Psoas muscle (tissue), 7 donors: ENCODE measurements at regions not wholly inside any gene's neighbourhood (a gene's known extent, or its start where the extent isn't known, plus 50 kb on each side); places are given as distances from the start of the nearest gene placed in this dataset.

Experiments used
- ATAC-seq, 4 donors: fragments of 200-7000 bp; cut with Tn5 transposase; one replicate each; pipeline ENCODE4 v1.9.1; 2020; ENCODE audit warnings: moderate library complexity in 3 of 4, mild to moderate bottlenecking in 2 of 4
- DNase-seq, 2 donors: peaks; one replicate each; pipeline ENCODE4 v3.0.0-alpha.2; 2020
- H3K27ac ChIP-seq: fragments of 200-600 bp; one replicate; pipeline ENCODE4 v1.8.0; 2022
- H3K27me3 ChIP-seq, 3 donors: fragments of 200-600 bp in 1 of 3; one replicate each; pipeline versions ENCODE4 v1.6.1 to v1.8.0; 2013 to 2022; ENCODE audit warnings: low read length in 2 of 3, mild to moderate bottlenecking in 2 of 3, moderate library complexity in 1 of 3; ENCODE audit not compliant: insufficient read depth in 3 of 3
- H3K36me3 ChIP-seq, 2 donors: fragments of 200-600 bp in 1 of 2; one replicate each; pipeline versions ENCODE4 v1.6.1 to v1.8.0; 2013 to 2022; ENCODE audit warnings: low read depth in 1 of 2, mild to moderate bottlenecking in 1 of 2, moderate library complexity in 1 of 2; ENCODE audit not compliant: insufficient read depth in 1 of 2
- H3K4me1 ChIP-seq: fragments of 200-600 bp; one replicate; pipeline ENCODE4 v1.8.0; 2022
- H3K4me3 ChIP-seq: fragments of 200-600 bp; one replicate; pipeline ENCODE4 v1.8.0; 2022; ENCODE audit warnings: mild to moderate bottlenecking
- H3K9me3 ChIP-seq: fragments of 200-600 bp; one replicate; pipeline ENCODE4 v1.8.0; 2022
- WGBS, 3 donors: extraction: QIAGEN DNeasy Blood & Tissue Kit; methylation state at CpG; one replicate each; pipeline versions ENCODE4 v1.1.6 to v1.1.7; 2013; 5-methylcytosine and 5-hydroxymethylcytosine counted together
- intact Hi-C, 2 donors: fragments of 100-400 bp; cut with DNase I; formaldehyde crosslinking; loops; one replicate each; pipeline versions ENCODE4 v1.11.0 to v1.14.2; 2022
- TF ChIP-seq, protein P1 (sequence below): fragments of 200-600 bp; IDR thresholded peaks from one replicate; pipeline ENCODE4 v1.8.0; 2022; ENCODE audit warnings: antibody characterized with exemption
- donor health status: healthy with polysubstance abuse.
- donor health status: DM: no; HTN: no; CAD: no; lungs with moderate emphysema.
- donor health status: Bipolar disorder and iron deficiency.
- donor health status: healthy.
- donor health status: DM: yes; HTN: yes; CAD: no.
- donor health status: DM: no; HTN: no; CAD: no.
- donor health status: DM: yes; HTN: yes; CAD: no.

DNA sequence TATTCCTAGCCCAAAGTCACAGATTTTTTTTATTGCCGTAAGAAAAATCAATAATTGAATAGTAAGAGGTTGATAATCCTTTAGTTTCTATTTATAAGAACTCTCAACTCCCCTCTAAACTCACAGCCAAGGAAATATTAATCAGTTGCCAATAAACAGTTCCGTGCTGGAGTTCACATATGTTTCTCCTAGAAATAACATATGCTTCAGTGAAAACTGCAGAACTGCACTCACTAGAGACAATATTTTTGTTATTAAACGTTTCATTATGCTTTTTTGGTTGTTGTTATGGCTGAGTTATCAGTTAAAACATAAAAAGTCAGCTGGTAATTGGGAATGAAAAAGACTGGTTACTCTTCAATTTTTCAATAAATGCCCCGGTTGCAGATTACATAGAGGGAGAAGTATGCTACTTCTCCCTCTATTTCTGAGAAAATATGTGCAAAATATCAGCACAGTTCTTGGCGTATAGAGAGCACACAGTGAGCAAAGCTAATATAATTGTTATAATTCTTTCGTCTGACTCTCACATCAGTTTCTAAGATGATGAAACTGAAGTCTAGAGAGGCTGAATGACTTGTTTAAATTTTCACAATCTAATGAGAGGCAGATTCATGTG, 781.2 kb upstream of the GRM7 start:
- TF ChIP-seq, protein P1, sequence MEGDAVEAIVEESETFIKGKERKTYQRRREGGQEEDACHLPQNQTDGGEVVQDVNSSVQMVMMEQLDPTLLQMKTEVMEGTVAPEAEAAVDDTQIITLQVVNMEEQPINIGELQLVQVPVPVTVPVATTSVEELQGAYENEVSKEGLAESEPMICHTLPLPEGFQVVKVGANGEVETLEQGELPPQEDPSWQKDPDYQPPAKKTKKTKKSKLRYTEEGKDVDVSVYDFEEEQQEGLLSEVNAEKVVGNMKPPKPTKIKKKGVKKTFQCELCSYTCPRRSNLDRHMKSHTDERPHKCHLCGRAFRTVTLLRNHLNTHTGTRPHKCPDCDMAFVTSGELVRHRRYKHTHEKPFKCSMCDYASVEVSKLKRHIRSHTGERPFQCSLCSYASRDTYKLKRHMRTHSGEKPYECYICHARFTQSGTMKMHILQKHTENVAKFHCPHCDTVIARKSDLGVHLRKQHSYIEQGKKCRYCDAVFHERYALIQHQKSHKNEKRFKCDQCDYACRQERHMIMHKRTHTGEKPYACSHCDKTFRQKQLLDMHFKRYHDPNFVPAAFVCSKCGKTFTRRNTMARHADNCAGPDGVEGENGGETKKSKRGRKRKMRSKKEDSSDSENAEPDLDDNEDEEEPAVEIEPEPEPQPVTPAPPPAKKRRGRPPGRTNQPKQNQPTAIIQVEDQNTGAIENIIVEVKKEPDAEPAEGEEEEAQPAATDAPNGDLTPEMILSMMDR = no peak
- H3K4me1 ChIP-seq = no peaks in the 10 kb centered on the region
- DNase-seq = no peak
- 60 to 62% (median 61%) methylated on average over 6 of the region's 6 CpGs for WGBS, 3 donors
- no peaks in the 10 kb centered on the region for H3K36me3 ChIP-seq
- no peaks in the 10 kb centered on the region for H3K9me3 ChIP-seq
- ATAC-seq = no peak
- H3K27me3 ChIP-seq = no peaks in the 10 kb centered on the region
- no peak overlapping the region for H3K27ac ChIP-seq
- H3K4me3 ChIP-seq = no peak overlapping the region
- intact Hi-C loops = no loop called here

DNA sequence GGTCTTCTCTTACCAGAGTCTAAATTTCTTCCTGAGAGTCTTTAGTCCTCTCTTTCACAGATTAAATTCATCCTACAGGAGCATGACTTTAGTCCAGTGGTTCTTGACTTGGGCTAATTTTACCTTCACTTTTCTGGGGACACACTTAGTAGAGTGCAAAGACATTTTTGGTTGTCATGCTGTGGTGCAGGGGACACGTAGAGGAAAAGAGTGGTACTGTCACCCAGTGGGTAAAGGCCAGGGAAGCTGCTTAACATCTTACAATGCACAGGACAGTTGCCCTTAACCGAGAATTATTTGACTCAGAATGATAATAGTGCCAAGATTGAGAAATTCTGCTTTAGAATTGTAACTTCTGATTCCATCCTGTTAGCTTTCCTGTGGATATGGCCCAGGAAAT, 772.5 kb upstream of the GRM7 start:
- WGBS, 3 donors = 49 to 56% (median 56%) methylated on average over 2 of the region's 2 CpGs

DNA sequence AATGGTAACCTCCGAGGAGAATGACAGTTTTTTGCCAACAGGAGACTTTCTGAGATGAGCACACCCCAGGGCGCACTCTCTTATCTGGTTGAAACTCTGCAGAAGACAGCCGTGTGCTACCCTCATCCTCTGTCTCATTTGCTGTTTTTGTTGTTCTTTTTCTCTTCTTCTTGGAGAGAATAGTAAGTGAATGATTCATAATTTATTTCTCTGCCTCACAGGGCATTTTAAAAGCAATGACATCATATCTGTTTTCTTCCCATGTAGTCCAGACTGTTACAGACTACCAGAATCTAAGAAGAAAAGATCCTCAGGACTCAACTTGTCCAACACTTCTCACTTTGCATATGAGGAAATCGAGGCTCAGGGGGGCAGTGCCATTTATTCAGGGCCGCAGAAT, 771.1 kb upstream of the GRM7 start:
- TF ChIP-seq, protein P1 = no peak
- Histone ChIP-seq H3K9me3 (no peaks in the 10 kb centered on the region), H3K27me3 (no peaks in the 10 kb centered on the region), H3K4me1 (no peaks in the 10 kb centered on the region), H3K27ac (no peak overlapping the region), H3K4me3 (no peak overlapping the region), H3K36me3 (no peaks in the 10 kb centered on the region)
- intact Hi-C loops = no loop called here
- WGBS, 3 donors = 49 to 59% (median 51%) methylated on average over 5 of the region's 5 CpGs
- ATAC-seq (no peak), DNase-seq (no peak)

More for the DNA sequence above, 772.5 kb upstream of the GRM7 start:
- H3K9me3 ChIP-seq = no peaks in the 10 kb centered on the region
- ATAC-seq (no peak), DNase-seq (no peak)
- no peaks in the 10 kb centered on the region for H3K36me3 ChIP-seq
- no peaks in the 10 kb centered on the region for H3K4me1 ChIP-seq
- H3K4me3 ChIP-seq = no peak overlapping the region
- no peaks in the 10 kb centered on the region for H3K27me3 ChIP-seq
- H3K27ac ChIP-seq = no peak overlapping the region
- TF ChIP-seq, protein P1 = no peak
- intact Hi-C loops = no loop called here

DNA sequence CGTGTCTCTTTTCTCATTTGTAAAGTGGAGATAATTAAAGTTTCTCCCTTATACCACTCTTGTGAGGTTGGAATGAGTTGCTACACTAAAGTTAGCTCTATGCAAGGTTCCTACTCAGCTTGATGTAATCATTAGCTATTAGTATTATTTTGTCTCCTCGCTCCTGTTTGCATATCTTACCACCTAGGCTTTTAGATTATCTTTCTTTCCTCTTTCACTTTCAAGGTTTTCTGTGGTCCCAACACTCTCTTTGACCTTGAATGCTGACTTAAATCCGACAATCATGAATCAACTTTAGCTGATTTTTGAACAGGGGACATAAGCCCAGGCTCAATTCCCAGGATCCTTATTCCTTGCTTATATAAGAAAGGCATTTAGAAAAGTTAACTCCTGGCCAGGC, 769.7 kb upstream of the GRM7 start:
- intact Hi-C loops = no loop called here
- DNase-seq (no peak), ATAC-seq (no peak)
- H3K36me3 ChIP-seq = no peaks in the 10 kb centered on the region
- H3K27ac ChIP-seq = no peak overlapping the region
- TF ChIP-seq, protein P1 = no peak
- 84 to 93% (median 86%) methylated on average over 3 of the region's 3 CpGs for whole genome bisulfite sequencing, 3 donors
- no peaks in the 10 kb centered on the region for H3K9me3 ChIP-seq
- H3K27me3 ChIP-seq = no peaks in the 10 kb centered on the region
- no peak overlapping the region for H3K4me3 ChIP-seq
- no peaks in the 10 kb centered on the region for H3K4me1 ChIP-seq

DNA sequence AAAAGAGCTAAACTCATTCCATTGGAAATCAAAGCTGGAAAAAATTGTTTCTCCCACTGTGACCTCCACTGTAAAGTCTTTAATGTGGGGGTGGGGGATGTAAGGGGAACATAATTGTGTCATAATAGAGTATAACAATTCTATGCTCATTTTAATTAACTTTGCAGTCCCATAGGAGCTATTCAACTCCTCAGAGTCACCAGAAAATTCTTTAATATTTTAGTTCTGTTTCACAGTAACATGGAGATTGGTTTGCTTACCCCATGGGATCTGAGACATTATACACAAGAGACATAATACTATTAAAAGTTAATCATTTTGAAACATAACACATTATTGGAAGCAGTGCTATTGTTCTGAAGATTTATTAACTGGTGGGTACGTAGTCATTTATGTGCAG, 765.9 kb upstream of the GRM7 start:
- DNase-seq (no peak), ATAC-seq (no peak)
- H3K27ac ChIP-seq = no peak overlapping the region
- H3K4me3 ChIP-seq = no peak overlapping the region
- no peaks in the 10 kb centered on the region for H3K36me3 ChIP-seq
- TF ChIP-seq, protein P1 = no peak
- 68 to 73% (median 70%) methylated on average over 1 of the region's 1 CpG for WGBS, 3 donors
- no peaks in the 10 kb centered on the region for H3K27me3 ChIP-seq
- no peaks in the 10 kb centered on the region for H3K9me3 ChIP-seq
- H3K4me1 ChIP-seq = no peaks in the 10 kb centered on the region
- intact Hi-C loops = no loop called here
